ENCODE measurements at regions not wholly inside any gene's neighbourhood (a gene's known extent, or its start where the extent isn't known, plus 50 kb on each side); places are given as distances from the start of the nearest gene placed in this dataset.

DNA sequence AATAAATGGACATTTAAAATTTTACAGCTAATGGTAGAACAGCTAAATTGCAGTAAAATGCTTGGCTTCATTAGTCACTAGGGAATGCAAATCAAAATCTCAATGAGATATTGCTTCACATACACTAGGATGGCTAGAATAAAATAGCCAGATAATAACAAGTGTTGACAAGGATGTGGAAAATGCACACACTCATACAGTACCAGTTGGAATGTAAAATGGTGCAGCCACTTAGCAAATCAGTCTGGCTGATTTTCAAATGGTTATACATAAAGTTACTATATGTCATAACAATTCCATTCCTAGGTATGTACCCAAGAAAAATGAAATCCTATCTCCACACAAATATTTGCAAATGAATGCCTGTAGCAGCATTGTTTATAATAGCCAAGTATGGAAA is 452.1 kb downstream of the HDGFL1 start:
- no peak for DNase-seq (ENCODE audit: low read depth)

DNA sequence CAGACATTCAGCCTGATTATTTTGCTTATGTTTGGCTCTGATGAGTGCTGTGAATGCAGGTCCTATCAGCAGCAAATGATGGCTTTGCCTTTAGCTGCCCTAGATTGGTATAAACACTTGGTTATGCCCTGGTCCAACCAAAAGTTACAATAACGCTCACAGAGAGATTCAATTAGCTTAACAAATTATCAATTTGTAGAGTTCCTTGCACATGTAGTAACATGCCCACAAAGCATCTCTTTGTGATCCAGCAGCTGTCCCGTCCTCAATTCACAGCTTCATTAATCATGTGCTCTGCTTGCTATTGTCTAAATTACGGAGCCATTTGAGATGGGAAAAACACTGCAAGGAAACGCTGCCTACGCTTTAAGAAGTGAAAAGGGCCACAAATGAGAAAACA is 457.9 kb downstream of the HDGFL1 start:
- DNase-seq (ENCODE audit: low read depth): no peak

DNA sequence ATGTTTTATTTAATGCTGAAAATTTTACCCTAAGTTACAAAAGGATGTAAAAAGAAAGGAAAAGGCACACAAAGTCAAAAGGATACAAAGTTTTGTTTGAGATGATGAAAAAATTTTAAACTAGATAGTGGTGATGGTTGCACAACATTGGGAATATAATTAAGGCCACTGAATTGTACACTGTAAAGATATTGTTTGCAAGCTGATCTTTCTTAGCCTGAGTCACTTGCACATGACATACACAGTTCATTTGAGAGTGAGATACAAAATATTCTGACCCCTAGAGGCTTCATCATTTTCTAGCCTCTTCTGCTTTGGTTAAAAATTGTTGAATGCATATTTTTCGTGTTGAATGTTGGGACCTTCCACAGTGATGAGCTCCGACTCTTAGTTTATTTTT is 462.6 kb downstream of the HDGFL1 start:
- DNase-seq (ENCODE audit: low read depth): no peak

DNA sequence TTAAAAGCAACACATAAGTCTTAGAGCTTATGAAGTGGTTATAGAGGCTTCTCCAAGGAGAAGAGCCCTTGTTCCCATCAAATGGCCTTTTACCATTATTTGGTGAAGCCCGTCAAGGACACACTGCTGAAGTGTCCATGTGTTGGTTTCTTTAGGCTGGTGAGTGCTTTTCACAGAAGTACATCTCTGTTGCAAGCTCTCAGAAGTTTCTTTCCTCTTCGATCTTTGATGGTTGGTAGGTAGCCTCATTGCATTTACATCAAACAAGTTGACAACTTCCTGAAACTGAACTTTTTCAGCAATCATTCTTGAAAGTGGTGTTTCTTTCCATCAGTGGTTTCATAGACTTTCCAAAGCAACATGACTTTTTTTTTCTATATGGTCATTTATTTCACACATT is 465.6 kb downstream of the HDGFL1 start:
- no peak for DNase-seq (ENCODE audit: low read depth)

DNA sequence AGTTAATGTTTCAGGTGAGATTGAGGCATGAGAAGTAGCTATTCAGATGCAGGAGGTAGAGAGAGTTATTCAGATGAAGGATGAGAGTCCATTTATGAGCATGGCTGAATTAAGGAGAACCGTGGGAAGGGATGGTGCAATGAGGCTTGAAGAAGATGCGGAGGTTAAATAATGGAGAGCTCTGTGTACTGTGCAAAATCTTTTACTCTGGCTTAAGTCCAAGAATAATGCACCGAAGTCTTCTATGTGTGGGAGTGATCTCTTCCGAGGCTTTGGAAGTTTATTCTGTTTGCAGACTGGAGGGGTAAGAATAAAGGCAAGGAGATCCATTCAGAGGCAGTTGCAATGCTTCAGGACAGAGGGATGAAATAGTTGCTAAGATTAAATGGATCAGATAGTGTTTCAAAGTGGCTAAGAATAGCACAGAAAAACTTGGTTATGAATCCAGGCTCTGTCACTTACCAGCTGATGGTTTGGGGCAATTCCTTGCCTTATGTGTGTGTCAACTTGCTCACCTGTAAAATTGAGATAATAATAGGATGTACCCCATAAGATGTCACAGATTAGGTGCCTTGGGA is 467.1 kb downstream of the HDGFL1 start:
- DNase-seq (ENCODE audit: low read depth): no peak

DNA sequence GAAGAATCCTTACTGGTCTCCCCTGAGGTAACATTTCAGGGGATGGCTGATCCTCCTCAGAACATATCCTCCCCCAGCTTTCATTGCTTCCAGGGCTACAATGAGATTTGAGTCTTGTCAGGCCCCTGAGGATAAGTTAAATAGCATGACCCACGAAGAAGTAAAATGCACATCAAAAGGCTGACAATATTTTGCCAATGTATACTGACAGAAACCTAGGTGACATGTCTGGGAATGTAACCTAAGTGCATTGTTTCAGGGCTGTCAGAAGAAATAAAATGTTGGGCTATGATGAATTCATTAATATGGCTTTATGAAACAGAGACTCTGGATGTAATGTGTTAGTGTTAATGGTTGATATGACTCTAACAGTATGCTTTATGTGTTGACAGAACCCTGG is 471.5 kb downstream of the HDGFL1 start:
- DNase-seq (ENCODE audit: low read depth): no peak

DNA sequence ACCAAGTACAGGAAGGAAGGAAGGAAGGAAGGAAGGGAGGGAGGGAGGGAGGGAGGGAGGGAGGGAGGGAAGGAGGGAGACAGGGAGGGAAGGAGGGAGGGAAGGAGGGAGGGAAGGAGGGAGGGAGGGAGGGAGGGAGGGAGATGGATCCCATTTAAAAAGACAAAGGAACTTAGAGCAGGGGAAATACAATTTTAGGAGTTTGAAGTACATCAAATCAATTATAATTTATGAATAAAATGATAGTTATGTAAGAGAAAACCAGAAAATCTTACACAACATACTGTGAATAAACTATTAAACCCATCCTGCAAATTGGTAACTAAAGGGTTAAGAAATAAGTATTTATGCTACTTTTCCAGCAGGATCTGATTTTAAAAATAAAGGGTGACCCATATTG is 475.9 kb downstream of the HDGFL1 start:
- no peak for DNase-seq (ENCODE audit: low read depth)

DNA sequence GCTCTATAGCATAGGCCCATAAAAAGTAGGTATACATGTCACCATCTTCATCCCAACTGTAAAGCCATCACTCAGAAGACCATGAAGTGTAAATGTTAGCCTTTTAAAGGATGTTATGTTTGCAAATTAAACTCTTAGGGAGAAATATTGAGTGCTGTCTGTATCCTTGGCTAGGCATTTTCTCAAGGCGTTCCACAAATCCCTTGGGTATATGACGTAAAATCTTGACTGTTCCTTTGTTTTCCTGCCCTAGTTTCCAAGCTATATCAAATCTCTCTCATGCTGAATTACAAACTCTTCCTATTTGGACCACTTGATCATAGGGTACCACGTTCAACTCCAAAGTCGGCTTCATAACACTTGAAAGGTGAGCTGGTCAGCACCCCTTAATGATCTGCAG is 486.2 kb downstream of the HDGFL1 start:
- DNase-seq (ENCODE audit: low read depth): no peak

DNA sequence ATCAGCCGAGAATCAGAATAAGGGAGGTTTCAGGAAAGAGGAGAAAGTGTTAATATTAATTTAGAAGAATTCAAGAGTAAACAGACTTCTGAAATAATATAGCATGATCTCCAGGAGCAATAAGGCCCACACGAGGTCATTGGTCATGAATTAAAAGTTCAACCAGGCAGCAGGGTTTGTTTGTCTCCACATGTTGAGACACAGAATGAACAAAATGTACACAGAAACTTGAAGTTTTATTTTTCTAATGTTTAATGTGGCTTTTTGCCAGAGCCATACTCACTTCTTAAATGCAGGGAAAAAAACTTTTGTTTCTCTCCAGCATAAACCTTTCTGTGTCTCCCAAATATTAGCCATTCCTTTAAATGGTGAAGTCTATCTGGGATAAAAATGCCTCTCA is 504.5 kb downstream of the HDGFL1 start:
- DNase-seq (ENCODE audit: low read depth): no peak

DNA sequence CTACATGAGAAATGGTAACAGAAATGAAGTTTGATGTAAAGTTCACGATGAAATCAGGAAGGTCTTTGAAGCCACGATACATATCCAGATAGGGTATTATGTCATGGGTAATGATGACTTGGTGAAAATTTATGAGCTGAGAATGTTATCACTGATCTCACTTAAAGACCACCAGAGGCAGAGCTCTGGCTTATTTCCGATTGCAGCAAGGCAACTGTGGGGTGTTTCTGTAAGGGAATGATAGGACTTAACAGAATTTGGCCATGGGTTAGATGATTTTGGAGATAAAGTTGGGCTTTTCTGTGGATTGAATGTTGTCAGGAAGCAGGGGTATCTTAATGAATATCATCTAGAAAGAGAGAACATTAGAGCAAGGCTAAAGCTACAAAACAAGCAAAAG is 508.4 kb downstream of the HDGFL1 start:
- no peak for DNase-seq (ENCODE audit: low read depth)

DNA sequence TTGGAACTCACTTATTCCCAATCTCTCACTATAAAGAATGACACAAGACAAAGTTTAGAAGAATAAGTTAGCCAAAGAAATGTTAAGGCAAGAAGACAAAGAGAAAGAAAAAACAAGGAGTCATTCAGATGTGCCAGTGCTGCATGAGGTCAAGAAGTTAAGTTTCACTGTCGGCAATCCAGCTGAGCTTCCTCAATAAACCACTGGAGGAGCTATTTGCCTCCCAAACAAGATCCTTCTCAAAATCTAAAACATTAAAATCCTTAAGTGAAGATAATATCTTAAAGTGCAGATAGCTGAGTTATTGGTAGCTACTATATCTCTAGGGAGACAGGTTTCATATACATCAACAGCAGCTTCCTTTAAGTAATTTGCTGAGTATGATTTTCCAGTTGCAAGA is 512.3 kb downstream of the HDGFL1 start:
- peak; percentile 10 for DNase-seq (ENCODE audit: low read depth)

DNA sequence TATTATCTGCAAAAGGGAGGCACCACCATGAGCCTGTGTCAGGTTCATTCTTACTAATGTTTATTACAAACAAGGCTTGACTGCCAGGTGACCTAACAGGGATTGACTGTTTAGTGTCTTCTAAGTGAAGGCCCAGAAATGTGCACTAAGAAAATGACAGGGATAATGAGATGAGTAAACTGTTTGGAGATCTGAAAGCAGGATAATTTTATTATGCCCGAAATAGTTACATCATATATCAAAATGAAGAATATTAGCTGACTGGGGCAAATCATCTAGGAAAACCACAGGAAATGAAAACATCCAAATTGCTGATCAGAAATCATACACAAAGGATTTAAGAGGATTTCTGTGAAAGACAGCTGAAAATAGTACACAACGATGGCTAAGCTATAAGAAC is 516.7 kb downstream of the HDGFL1 start:
- no peak for DNase-seq (ENCODE audit: low read depth)

DNA sequence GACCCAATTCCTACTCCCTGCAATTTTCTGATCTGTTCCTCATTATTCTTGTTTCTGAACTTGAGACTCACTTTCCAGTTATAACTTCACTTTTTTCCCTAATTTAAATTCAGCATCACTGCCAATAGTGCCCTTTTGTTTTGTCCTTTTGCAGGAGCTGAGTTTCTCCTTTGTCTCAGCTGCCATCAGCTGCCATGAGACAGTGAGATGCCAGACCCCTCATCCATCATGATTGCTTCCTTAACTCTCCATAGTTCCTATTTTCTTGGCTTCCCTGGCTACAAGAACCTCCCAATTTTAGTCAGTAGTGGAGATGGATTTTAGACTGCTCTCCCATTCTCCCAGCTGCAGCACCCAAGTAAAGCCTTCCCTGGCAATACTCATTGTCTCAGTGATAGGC is 518.1 kb downstream of the HDGFL1 start:
- DNase-seq (ENCODE audit: low read depth): no peak

DNA sequence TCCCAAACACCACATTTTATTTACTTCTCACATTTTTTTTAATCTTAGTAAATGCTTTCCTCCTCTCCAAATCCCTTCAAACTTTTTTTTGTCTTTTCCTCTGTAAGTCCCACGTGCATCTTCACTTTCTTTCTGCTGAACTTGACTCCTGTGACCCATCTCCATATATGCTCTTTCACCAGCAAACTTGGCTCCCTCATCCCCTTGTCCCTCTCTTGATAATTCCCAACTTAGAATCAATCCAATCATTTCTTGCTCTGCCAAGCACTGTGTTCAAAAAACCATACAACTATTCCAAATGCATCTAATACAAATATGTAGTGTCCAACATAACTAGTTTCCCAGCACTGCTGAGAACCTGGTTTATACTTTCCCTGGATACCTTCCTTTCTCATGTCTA is 519.4 kb downstream of the HDGFL1 start:
- DNase-seq (ENCODE audit: low read depth): no peak

DNA sequence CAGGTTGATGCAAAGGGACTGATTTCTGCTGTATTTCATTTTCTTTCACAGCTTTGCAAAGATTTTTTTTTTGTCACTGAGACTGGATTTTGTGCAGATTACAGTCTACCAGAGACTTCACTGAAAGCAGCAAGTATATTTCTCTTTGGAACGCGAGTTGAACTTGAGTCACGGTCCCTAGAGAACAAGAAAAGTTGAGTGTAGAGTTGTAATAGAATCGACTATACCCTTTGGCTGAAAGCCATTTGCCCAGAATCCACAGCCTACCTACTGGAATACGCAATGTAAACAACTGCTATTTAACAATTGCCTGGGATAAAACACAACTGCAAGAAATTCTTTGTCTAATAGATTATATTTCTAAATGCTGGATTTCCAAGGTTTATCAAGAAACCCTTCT is 520.6 kb downstream of the HDGFL1 start:
- no peak for DNase-seq (ENCODE audit: low read depth)

DNA sequence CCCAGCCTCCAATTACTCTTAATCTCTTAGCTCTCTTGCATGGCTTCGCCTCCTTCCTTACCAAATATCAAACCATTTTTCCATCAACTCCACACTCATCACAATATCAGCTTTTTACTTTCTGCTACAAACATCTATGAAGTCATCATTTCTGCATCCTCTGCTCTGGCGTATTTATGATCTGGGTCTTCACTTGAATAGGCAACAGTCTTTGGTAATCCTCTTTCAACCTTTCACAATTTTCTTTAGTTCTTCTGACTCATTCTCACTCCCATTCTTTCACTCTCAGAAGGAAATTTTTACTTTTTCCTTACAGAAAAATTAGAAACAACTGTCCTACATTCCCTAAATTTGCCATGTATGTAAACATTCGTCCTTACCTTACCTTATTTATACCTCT is 522.4 kb downstream of the HDGFL1 start:
- DNase-seq (ENCODE audit: low read depth): no peak

DNA sequence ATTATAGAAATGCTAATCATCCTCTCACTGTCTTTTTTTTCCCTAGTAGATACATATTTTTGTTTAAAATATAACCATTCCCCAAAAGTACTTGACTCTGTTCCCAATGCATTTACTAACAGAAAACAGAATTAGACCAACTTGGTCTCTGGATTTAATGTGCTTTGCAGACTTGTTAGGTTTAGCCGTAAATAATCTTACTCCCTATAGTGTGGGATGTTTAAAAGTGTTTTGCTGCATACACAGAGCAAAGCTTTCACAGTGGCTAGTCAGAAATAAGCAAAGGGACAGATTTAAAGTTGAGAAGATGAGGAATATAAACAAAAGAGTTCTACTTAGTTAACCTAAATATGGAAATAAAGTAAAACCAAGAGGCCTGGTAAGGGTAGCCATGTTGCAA is 527.5 kb downstream of the HDGFL1 start:
- no peak for DNase-seq (ENCODE audit: low read depth)

DNA sequence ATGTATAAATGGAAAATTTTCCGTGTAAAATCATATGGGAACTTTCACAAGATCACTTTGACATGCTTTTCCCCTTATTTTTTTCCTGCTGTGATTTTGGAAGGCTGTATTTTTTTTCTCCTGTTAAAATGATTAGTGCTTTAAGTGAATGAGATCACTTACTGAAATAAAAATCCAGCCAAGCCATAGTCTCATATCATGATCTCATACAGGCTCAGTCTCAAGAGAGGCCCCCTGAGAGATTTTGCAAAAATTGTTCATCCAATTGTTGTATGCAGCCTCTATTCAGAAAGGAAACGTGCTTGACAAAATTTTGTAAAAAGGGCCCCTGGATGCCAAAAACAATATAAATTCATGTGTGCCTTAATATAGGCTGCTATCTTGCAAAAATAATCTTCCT is 528.2 kb downstream of the HDGFL1 start:
- no peak for DNase-seq (ENCODE audit: low read depth)

DNA sequence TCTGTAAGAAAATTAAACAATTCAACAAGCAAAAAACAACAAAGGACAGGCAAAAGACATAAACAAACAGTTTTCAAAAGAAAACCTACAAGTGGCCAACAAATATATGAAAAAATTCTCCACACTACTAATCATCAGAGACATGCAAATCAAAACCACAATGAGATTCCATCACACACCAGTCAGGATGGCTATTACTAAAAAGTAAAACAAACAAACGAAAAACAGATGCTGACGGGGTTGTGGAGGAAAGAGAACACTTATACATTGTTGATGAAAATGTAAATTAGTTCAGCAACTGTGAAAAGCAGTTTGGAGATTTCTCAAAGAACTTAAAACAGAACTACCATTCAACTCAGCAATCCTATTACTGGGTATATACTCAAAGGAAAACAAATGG is 537.6 kb downstream of the HDGFL1 start:
- peak; percentile 28 for DNase-seq (ENCODE audit: low read depth)

DNA sequence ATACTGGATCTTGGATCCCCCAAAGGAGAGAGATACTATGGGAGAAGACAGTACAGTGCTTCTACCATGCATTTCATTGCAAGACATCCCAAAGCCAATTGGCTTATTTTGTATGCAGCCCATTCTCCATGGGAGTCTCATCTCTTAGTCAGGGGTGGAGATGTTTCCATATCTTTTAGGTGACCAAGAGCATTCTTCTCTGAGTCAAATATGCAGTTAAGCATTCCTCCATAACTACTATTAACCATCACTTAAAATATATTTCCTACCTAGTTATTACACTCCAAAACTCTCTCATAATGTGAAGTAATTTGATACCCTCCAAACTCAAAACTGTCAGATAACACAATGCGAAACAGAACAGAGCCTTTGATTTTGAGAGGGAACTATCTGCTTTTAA is 542.6 kb downstream of the HDGFL1 start:
- DNase-seq (ENCODE audit: low read depth): no peak

DNA sequence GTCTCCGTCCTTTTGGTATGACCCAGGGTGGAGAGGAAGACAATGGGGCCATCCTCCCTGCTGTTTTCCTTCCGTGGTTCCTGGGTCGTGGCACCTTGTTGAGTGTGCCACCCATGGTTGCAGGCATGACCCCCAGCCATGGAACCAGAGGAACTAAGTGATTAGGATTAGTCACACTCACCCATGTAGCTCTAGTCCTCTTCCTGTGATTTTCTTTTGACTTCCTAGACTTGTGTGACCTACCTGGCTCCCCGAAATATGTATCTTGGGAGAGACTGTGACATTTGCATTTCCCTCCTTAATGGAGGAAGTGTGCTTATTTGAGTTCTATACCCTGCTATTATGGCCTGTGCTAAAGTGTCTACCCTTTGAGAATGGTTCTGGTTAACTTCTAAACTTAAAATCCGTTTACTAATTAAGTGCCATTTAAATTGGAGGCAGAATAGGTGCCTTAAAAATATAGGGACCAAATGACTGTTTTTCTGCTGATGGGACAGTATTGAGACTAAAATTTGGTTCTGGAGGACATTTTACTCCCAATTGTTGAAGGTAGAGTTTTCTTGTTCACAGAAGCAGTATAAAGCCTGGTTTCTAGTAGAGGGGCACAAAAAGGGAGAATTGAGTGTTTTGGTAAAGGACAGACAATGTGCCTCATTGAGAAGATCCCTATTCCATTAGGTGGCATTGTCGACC is 545.6 kb downstream of the HDGFL1 start:
- no peak for DNase-seq (ENCODE audit: low read depth)

DNA sequence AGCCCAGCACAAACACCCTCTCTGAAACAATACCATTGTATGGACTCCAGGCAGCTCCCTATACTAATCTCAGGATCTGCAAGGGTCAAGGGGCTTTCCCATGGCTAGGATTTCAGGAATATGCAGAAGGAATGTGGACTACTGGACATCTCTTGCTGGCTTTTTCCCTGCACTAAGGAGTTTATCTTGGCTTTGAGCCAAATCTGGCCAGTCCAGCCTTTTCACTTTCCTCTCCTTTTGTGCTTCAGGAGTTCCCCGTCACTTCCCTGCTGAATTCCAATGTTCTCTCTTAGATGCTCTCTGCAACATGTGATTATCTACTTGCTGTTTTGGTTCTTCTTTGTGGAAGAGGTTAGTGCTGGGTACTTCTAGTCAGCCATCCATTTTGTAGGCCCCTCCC is 568.2 kb downstream of the HDGFL1 start:
- no peak for DNase-seq (ENCODE audit: low read depth)

DNA sequence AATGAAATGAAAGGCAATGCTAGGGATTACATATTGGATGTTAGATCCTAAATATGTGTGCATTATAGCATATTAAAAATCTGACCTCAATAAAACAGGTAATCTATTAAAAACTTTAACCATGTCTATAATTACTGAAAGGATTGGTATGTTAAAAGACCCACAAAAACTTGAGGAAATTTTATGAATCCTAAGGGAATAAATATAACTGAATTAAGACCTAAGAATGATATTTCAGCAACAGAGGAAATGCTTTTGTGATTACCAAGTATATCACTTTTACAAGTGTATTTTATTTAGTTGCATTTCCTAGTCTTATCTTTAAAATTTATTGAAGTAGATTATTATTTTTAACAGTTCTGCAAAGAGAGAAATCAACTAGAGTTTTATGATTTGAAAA is 571.5 kb downstream of the HDGFL1 start:
- DNase-seq (ENCODE audit: low read depth): no peak

DNA sequence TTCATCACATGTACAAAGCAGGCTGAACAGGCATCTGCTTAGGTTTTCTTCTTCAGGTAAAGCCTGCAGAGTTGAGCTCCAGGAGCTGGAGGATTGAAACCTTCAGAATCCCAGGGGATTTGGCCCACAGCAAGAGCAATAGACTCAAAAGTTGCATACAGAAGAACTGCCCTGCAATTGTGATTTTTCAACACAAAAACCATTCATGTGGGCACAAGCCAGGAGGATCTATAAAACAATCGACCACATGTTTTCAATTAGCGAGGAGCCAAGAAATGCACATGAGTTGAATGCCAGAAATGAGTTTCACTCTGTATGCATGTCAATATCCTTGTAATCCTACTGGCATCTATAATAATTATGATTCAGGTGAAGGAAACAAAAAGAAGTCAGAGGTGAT is 576.4 kb downstream of the HDGFL1 start:
- no peak for DNase-seq (ENCODE audit: low read depth)
